Fibroblast of peridontal ligament (primary cell): ENCODE measurements at regions not wholly inside any gene's neighbourhood (a gene's known extent, or its start where the extent isn't known, plus 50 kb on each side); places are given as distances from the start of the nearest gene placed in this dataset.

Experiments used
- DNase-seq: peaks from one replicate; pipeline ENCODE4 v3.0.0-alpha.2; 2010; ENCODE audit errors: extremely low read depth

- no peak for DNase-seq
These were observed 80.0 kb upstream of the PUM3 start for GRCh38 chr9:2923766-2924379.

DNA sequence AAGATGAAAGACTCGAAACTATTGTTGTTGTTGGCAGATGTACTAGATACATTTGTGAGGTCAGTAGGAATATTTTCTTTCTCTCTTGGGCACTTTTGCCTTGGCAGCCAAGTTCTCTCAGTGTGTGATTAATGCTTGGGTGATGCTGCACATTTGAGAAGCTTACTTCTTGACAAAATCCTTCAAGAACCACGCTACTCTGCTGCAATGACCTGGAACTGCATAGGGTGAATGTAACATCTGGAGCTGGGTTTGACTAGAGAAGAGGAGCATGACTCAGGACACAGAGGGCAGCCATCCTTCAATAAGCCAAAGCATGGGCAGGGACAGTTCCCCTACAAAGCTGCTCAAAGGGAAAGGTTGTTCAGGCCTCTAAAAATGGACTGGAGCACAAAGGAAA, 75.5 kb upstream of the PUM3 start:
- DNase-seq, result peak; percentile 84

DNA sequence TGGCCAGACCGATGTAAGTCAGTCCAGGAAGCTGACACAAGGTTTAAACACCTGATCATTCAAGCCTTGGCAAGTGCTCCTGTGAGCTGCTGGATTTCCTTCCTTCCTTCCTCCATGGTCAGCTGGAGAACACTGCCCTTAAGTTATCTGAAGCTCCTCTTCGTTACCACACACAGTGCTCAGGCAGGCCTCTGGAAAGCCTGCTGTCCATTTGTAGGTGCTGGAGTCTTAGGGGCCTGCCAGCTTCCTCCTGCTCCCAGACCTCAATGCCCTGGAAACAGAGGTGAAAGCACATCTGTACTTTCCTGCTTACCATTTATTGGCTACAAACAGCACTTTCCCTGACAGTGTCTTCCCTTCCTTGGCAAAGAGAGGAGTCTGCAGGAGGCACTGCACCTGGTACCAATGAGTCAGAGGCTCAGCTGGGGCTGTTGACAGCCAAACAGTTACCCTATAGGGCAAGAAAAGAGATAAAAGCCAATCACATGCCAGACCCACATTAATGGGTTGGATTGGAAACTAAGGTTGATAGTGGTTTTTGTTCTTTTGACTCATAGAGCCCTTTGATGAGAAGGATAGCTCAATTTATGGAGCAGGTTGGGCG, 72.6 kb upstream of the PUM3 start:
- no peak for DNase-seq

- DNase-seq, result no peak
These were observed 69.1 kb upstream of the PUM3 start for GRCh38 chr9:2913026-2913425.

DNA sequence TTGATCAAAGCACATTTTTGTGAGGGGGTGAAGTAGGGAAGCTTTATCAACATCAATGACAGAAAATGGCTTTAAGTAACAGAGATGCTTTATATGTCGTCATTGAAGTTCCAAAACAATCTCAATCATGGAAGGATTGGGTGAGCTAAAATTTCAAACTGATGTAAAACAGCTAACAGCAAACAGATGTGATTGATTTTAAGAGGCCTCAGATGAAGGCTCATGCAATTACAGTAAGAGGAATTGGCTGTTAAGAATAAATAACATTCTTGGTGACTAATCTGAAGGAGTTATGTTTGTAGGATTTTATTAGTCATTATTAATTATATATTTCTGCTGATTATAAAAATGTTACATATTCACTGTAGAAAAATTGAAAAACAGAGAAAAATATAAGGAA, 63.5 kb upstream of the PUM3 start:
- peak; percentile 2 for DNase-seq

DNA sequence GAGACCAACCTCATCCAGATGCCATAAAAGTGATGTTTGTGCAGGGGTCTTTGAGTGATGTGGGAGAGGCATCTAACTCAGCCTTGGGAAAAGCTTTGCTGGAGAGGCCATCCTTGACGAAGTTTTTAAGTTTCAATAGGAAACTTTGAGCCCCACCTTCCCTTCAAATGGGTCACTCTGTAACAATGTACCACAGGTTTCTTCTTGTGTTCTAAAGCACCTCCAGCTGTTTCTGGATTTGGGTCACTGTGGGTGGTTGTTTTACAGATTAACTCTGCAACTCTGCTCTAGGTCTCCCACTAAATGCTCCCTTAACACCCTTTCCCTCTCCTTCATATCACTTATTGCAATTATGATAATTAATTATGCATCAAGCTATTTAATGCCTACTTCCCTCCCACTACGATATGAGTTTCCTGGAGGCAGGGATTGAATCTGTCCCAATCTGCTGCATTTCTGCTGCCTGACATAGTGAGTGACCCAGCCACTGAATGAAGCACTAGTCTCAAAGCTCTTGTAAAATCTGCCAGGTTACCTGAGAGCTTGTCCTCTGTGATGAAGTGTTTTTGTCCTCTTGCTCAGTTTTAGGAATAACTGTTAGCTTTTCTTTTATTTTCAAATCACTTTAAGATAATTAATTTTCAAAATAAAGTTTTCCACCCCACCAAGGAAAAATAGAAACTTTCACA, 60.5 kb upstream of the PUM3 start:
- DNase-seq, result no peak
